ENCODE measurements at regions not wholly inside any gene's neighbourhood (a gene's known extent, or its start where the extent isn't known, plus 50 kb on each side); places are given as distances from the start of the nearest gene placed in this dataset.

DNA sequence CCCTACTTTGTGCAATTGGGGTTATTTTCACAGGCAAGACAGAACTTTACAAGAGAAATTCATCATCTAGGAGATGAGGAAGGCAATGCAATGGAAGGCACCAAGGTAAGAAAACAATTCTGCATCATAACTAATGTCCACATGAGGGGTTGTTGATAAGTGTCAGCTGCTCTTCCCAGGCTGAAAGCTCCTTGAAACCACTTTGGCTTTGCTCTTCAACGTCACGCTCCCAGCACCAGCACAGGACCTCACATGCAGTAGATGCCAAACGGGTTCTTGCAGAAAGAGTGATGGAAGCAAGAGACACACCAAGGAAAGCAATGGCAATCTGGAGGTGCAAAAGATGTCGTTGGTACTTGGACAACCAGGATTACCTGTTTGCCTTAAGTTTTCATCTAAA, 485.5 kb downstream of the BCL11B start:
- Mint-ChIP-seq H3K4me1 (ENCODE audit: low read depth, unreplicated experiment) (no peaks in the 10 kb centered on the region), H3K9me3 (ENCODE audit: unreplicated experiment) (peaks cover 5% of the 10 kb centered on the region), H3K27me3 (ENCODE audit: unreplicated experiment) (no peaks in the 10 kb centered on the region), H3K4me3 (ENCODE audit: unreplicated experiment) (no peak overlapping the region), H3K36me3 (ENCODE audit: unreplicated experiment) (no peaks in the 10 kb centered on the region), H3K27ac (ENCODE audit: unreplicated experiment) (no peak overlapping the region)
- TF ChIP-seq, protein P1, sequence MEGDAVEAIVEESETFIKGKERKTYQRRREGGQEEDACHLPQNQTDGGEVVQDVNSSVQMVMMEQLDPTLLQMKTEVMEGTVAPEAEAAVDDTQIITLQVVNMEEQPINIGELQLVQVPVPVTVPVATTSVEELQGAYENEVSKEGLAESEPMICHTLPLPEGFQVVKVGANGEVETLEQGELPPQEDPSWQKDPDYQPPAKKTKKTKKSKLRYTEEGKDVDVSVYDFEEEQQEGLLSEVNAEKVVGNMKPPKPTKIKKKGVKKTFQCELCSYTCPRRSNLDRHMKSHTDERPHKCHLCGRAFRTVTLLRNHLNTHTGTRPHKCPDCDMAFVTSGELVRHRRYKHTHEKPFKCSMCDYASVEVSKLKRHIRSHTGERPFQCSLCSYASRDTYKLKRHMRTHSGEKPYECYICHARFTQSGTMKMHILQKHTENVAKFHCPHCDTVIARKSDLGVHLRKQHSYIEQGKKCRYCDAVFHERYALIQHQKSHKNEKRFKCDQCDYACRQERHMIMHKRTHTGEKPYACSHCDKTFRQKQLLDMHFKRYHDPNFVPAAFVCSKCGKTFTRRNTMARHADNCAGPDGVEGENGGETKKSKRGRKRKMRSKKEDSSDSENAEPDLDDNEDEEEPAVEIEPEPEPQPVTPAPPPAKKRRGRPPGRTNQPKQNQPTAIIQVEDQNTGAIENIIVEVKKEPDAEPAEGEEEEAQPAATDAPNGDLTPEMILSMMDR (IDR thresholded peaks at IDR 0.05; ENCODE audit: partially characterized antibody, unreplicated experiment), result no peak
- no peak for DNase-seq

DNA sequence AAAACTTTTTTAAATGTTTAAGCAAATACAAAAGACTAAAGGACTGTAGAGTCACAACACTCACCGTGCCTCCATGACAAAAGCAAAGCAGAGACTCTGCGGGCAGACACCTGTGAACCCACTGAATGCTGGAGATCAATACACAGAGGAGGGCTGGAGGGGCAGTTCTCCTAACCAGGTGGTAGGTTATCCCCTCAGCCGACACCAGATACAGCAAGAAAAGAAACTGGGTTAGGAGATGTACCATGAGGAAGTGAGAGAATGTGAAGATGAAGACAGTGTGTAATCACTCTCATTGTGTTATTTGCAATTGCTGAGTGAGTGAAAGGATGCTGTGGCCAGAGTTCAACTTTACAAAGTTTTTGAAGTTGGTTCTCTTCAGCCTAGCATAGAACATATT, 480.3 kb downstream of the BCL11B start:
- TF ChIP-seq, protein P1 (IDR thresholded peaks at IDR 0.05; ENCODE audit: partially characterized antibody, unreplicated experiment), result no peak
- Mint-ChIP-seq H3K27me3 (ENCODE audit: unreplicated experiment) (no peaks in the 10 kb centered on the region), H3K9me3 (ENCODE audit: unreplicated experiment) (peaks cover 17% of the 10 kb centered on the region), H3K4me3 (ENCODE audit: unreplicated experiment) (no peak overlapping the region), H3K4me1 (ENCODE audit: low read depth, unreplicated experiment) (no peaks in the 10 kb centered on the region), H3K27ac (ENCODE audit: unreplicated experiment) (no peak overlapping the region), H3K36me3 (ENCODE audit: unreplicated experiment) (peaks cover 12% of the 10 kb centered on the region)
- DNase-seq, result no peak

DNA sequence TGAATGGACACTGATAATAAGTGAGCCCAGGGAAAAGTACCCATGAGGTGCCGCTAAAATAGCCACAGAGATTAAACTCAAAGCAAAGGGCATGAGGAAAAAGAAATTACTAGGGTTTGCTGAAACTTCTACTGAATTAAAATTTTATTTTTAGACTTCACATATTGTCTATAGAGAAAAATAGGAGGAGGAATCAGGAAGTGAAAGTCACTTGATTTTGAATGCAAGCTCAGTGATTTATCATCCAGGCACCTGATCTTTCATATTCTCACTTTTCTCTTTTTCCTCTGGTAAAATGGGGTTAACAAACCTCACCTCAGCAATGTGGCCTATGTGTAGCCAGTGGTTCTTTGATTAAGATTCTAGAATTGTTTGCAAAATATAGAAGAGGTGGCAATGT, 479.8 kb downstream of the BCL11B start:
- Mint-ChIP-seq H3K36me3 (ENCODE audit: unreplicated experiment) (peaks cover 12% of the 10 kb centered on the region), H3K4me1 (ENCODE audit: low read depth, unreplicated experiment) (no peaks in the 10 kb centered on the region), H3K27ac (ENCODE audit: unreplicated experiment) (no peak overlapping the region), H3K4me3 (ENCODE audit: unreplicated experiment) (no peak overlapping the region), H3K9me3 (ENCODE audit: unreplicated experiment) (peaks cover 17% of the 10 kb centered on the region), H3K27me3 (ENCODE audit: unreplicated experiment) (no peaks in the 10 kb centered on the region)
- TF ChIP-seq, protein P1 (IDR thresholded peaks at IDR 0.05; ENCODE audit: partially characterized antibody, unreplicated experiment), result no peak
- no peak for DNase-seq

DNA sequence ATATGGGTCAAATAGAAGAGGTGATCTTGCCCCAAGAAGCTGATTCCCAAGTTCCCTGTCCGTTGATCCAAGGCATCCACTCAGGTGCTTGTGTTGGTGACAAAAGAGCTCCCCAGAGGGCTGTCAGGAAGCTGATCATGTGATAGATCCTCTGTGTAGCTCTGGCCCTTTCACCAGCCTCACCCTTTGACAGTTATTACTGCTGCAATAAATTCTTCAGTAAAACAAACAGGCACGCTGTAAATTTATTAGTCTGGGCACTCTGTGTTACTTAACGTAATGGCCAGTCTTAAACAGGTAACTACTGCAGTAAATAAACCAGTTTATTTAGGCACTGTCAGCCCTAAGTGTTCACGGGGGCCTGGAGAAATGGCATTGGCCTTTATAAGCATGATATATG, 473.9 kb downstream of the BCL11B start:
- Mint-ChIP-seq H3K36me3 (ENCODE audit: unreplicated experiment) (peaks cover 10% of the 10 kb centered on the region), H3K27me3 (ENCODE audit: unreplicated experiment) (no peaks in the 10 kb centered on the region), H3K27ac (ENCODE audit: unreplicated experiment) (no peak overlapping the region), H3K4me1 (ENCODE audit: low read depth, unreplicated experiment) (no peaks in the 10 kb centered on the region), H3K9me3 (ENCODE audit: unreplicated experiment) (peaks cover 10% of the 10 kb centered on the region), H3K4me3 (ENCODE audit: unreplicated experiment) (no peak overlapping the region)
- TF ChIP-seq, protein P1 (IDR thresholded peaks at IDR 0.05; ENCODE audit: partially characterized antibody, unreplicated experiment), result no peak
- no peak for DNase-seq

DNA sequence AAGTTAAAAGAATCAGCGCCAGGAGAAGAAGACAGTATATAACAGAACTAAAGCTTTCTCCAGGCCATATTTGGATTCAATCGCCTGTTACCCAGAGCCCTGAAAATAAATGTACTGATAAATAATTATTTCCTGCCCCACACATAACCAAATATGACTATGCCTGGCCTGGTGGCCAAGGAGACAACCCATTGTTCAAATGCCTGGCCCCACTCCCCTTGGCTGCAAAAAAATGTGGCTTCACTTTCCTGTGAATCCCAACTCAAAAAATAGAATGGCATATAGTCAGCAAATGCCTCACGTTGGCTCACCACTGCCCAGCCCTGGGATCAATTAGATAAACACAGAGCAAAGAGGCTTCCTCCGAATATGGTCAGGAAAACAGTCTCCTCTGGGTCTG, 472.1 kb downstream of the BCL11B start:
- peaks cover 2% of the 10 kb centered on the region for H3K27me3 Mint-ChIP-seq (ENCODE audit: unreplicated experiment)
- H3K4me1 Mint-ChIP-seq (ENCODE audit: low read depth, unreplicated experiment), result no peaks in the 10 kb centered on the region

More for the DNA sequence above, 472.1 kb downstream of the BCL11B start:
- Mint-ChIP-seq H3K4me3 (ENCODE audit: unreplicated experiment) (no peak overlapping the region), H3K27ac (ENCODE audit: unreplicated experiment) (no peak overlapping the region), H3K9me3 (ENCODE audit: unreplicated experiment) (peaks cover 5% of the 10 kb centered on the region), H3K36me3 (ENCODE audit: unreplicated experiment) (peaks cover 5% of the 10 kb centered on the region)
- DNase-seq, result no peak
- TF ChIP-seq, protein P1 (IDR thresholded peaks at IDR 0.05; ENCODE audit: partially characterized antibody, unreplicated experiment), result no peak
